Kidney (tissue), 13 donors: ENCODE measurements at regions not wholly inside any gene's neighbourhood (a gene's known extent, or its start where the extent isn't known, plus 50 kb on each side); places are given as distances from the start of the nearest gene placed in this dataset.

Experiments used
- DNase-seq, 5 donors: peaks; one replicate each; pipeline ENCODE4 v3.0.0-alpha.2; 2013 to 2020
- FAIRE-seq: peaks from 2 replicates; lab custom pipeline; 2012; peaks lifted over from hg19 to GRCh38; lab: Jason Lieb, UNC
- H3K27ac ChIP-seq, 2 donors: one replicate each; pipeline ENCODE4 v1.7.0; 2013; ENCODE audit warnings: low read depth in 2 of 2, low read length in 2 of 2, inconsistent platforms in 1 of 2
- H3K27me3 ChIP-seq: one replicate; pipeline ENCODE4 v1.7.1; 2013; ENCODE audit warnings: low read length, inconsistent platforms; ENCODE audit not compliant: control insufficient read depth, insufficient read depth
- H3K36me3 ChIP-seq, 3 donors: one replicate each; pipeline versions ENCODE4 v1.7.0 to v1.7.1; 2013; ENCODE audit warnings: low read length in 3 of 3, control low read depth in 1 of 3, inconsistent platforms in 1 of 3; ENCODE audit not compliant: insufficient read depth in 3 of 3, control insufficient read depth in 2 of 3
- H3K4me1 ChIP-seq, 3 donors: one replicate each; pipeline versions ENCODE4 v1.7.0 to v1.7.1; 2013; ENCODE audit warnings: low read length in 3 of 3, inconsistent platforms in 1 of 3, low read depth in 1 of 3; ENCODE audit not compliant: control insufficient read depth in 2 of 3, insufficient read depth in 2 of 3
- H3K4me3 ChIP-seq, 3 donors: one replicate each; pipeline versions ENCODE4 v1.7.0 to v1.8.1; 2013; ENCODE audit warnings: low read length in 3 of 3, control low read depth in 1 of 3, inconsistent platforms in 1 of 3
- H3K9ac ChIP-seq, 3 donors: one replicate each; pipeline versions ENCODE4 v1.7.0 to v1.7.1; 2013; ENCODE audit warnings: low read length in 3 of 3, control low read depth in 1 of 3, inconsistent platforms in 1 of 3
- H3K9me3 ChIP-seq, 3 donors: one replicate each; pipeline versions ENCODE4 v1.7.0 to v1.7.1; 2013; ENCODE audit warnings: low read length in 3 of 3, control low read depth in 1 of 3, inconsistent platforms in 1 of 3; ENCODE audit not compliant: control insufficient read depth in 2 of 3, insufficient read depth in 1 of 3
- CTCF ChIP-seq: IDR thresholded peaks from 3 replicates; pipeline ENCODE4 v1.5.1; 2012; ENCODE audit warnings: mild to moderate bottlenecking, moderate library complexity, borderline replicate concordance; ENCODE audit not compliant: insufficient read depth; ENCODE audit errors: extremely low read depth
- intact Hi-C: fragments of 100-400 bp; cut with DNase I; formaldehyde crosslinking; loops from one replicate; pipeline ENCODE4 v1.11.1; 2022
- donor health status: control.
- donor health status: control.
- donor health status: control.
- donor health status: control.
- donor health status: control.
- donor health status: DM: yes; HTN: yes; CAD: no.
- donor health status: Normal renal cell carcinoma (clear cell type).

GRCh38 chr5:38728029-38728428, 117.8 kb upstream of the OSMR start:
- Histone ChIP-seq H3K27ac (no peak overlapping the region), H3K4me1 (peaks cover 0 to 2% (median 0%) of the 10 kb centered on the region in 3 donors), H3K27me3 (no peaks in the 10 kb centered on the region), H3K9ac (no peak overlapping the region), H3K36me3 (no peaks in the 10 kb centered on the region), H3K9me3 (no peaks in the 10 kb centered on the region), H3K4me3 (no peak overlapping the region)
- peak in 1 of 5 donors; percentile 54 for DNase-seq
- no peak for TF ChIP-seq CTCF
- intact Hi-C loops: no loop called here
- no peak for FAIRE-seq

GRCh38 chr5:38731461-38731860, 114.4 kb upstream of the OSMR start:
- intact Hi-C loops: no loop called here
- H3K4me1 ChIP-seq: peaks cover 0 to 2% (median 0%) of the 10 kb centered on the region in 3 donors
- no peak for TF ChIP-seq CTCF
- H3K4me3 ChIP-seq: no peak overlapping the region
- DNase-seq: no peak
- H3K27me3 ChIP-seq: no peaks in the 10 kb centered on the region
- FAIRE-seq: no peak
- H3K36me3 ChIP-seq: no peaks in the 10 kb centered on the region
- H3K9ac ChIP-seq: no peak overlapping the region
- no peak overlapping the region for H3K27ac ChIP-seq
- H3K9me3 ChIP-seq: no peaks in the 10 kb centered on the region

GRCh38 chr5:38734353-38734752, 111.5 kb upstream of the OSMR start:
- TF ChIP-seq CTCF: no peak
- Histone ChIP-seq H3K36me3 (no peaks in the 10 kb centered on the region), H3K27ac (no peak overlapping the region), H3K4me3 (no peak overlapping the region), H3K9ac (no peak overlapping the region), H3K27me3 (no peaks in the 10 kb centered on the region), H3K9me3 (no peaks in the 10 kb centered on the region), H3K4me1 (no peaks in the 10 kb centered on the region)
- intact Hi-C loops: no loop called here
- FAIRE-seq (no peak), DNase-seq (no peak)

GRCh38 chr5:38736089-38736488, 109.7 kb upstream of the OSMR start:
- Histone ChIP-seq H3K4me1 (no peaks in the 10 kb centered on the region), H3K27me3 (no peaks in the 10 kb centered on the region), H3K9ac (no peak overlapping the region), H3K27ac (no peak overlapping the region), H3K36me3 (no peaks in the 10 kb centered on the region), H3K9me3 (no peaks in the 10 kb centered on the region), H3K4me3 (no peak overlapping the region)
- TF ChIP-seq CTCF: no peak
- FAIRE-seq: no peak
- intact Hi-C loops: no loop called here
- no peak for DNase-seq
